ENCODE measurements at regions not wholly inside any gene's neighbourhood (a gene's known extent, or its start where the extent isn't known, plus 50 kb on each side); places are given as distances from the start of the nearest gene placed in this dataset.
"Not testable (repeated sequence)": the region's sequence is repeated elsewhere in the genome, so short reads cannot be mapped to it uniquely, and the experiment has no call there.

DNA sequence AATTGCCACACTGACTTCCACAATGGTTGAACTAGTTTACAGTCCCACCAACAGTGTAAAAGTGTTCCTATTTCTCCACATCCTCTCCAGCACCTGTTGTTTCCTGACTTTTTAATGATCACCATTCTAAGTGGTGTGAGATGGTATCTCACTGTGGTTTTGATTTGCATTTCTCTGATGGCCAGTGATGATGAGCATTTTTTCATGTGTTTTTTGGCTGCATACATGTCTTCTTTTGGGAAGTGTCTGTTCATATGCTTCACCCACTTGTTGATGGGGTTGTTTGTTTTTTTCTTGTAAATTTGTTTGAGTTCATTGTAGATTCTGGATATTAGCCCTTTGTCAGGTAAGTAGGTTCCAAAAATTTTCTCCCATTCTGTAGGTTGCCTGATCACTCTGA lies 148.5 kb upstream of the ACTBL2 start:
- H3K4me3 Mint-ChIP-seq; DNase-seq; intact Hi-C loops (cut with micrococcal nuclease); H3K36me3 Mint-ChIP-seq (ENCODE audit: low read depth); H3K4me1 Mint-ChIP-seq; H3K9me3 Mint-ChIP-seq; H3K27me3 Mint-ChIP-seq; H3K27ac Mint-ChIP-seq: not testable (repeated sequence)

GRCh38 chr5:57627661-57628060 lies 145.1 kb upstream of the ACTBL2 start:
- Mint-ChIP-seq H3K27ac (no peak overlapping the region), H3K27me3 (peaks cover 7% of the 10 kb centered on the region), H3K9me3 (no peaks in the 10 kb centered on the region), H3K4me1 (no peaks in the 10 kb centered on the region), H3K4me3 (no peak overlapping the region), H3K36me3 (ENCODE audit: low read depth) (no peaks in the 10 kb centered on the region)
- DNase-seq, result no peak
- intact Hi-C loops (cut with micrococcal nuclease), result no loop called here

- Mint-ChIP-seq H3K4me3 (no peak overlapping the region), H3K36me3 (ENCODE audit: low read depth) (no peaks in the 10 kb centered on the region), H3K4me1 (no peaks in the 10 kb centered on the region), H3K27me3 (peaks cover 7% of the 10 kb centered on the region), H3K9me3 (no peaks in the 10 kb centered on the region), H3K27ac (no peak overlapping the region)
- no peak for DNase-seq
- intact Hi-C loops (cut with micrococcal nuclease), result no loop called here
These were observed 144.1 kb upstream of the ACTBL2 start for GRCh38 chr5:57626703-57627102.

GRCh38 chr5:57621624-57622023 lies 139.0 kb upstream of the ACTBL2 start:
- DNase-seq, result no peak
- no peak overlapping the region for H3K27ac Mint-ChIP-seq
- no peaks in the 10 kb centered on the region for H3K9me3 Mint-ChIP-seq
- H3K27me3 Mint-ChIP-seq, result peaks cover 14% of the 10 kb centered on the region
- H3K4me1 Mint-ChIP-seq, result no peaks in the 10 kb centered on the region
- no peaks in the 10 kb centered on the region for H3K36me3 Mint-ChIP-seq (ENCODE audit: low read depth)
- no peak overlapping the region for H3K4me3 Mint-ChIP-seq
- intact Hi-C loops (cut with micrococcal nuclease), result no loop called here

DNA sequence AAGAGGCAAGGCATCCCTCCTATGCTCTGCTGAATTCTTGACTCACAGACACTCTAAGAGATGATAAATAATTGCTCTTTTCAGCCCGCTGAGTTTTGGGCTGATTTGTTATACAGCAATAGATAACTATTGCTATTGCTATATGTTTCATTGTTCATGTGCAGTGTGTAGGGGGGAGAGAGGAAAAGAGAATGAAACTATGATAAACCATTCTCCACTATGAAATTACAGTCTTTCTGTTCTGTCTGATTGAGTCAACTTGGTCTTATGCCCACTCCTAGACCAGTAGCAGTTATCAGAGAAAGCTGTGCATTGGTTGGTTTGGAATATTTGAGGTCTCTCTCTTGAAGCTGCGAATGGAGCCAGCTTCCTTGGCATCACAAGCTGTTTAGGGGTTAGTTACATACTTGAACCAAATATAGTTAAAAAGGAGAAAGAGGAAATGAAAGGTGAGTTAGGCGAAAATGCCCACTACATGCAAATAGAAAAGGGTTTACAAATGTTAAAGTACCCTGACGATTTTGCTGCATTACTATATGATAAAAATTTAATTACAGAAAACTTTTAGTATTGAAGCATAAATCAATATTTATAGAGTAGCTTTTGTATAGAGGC lies 136.3 kb upstream of the ACTBL2 start:
- Mint-ChIP-seq H3K9me3 (no peaks in the 10 kb centered on the region), H3K4me1 (no peaks in the 10 kb centered on the region), H3K36me3 (ENCODE audit: low read depth) (no peaks in the 10 kb centered on the region), H3K27me3 (peaks cover 16% of the 10 kb centered on the region), H3K27ac (no peak overlapping the region), H3K4me3 (no peak overlapping the region)
- intact Hi-C loops (cut with micrococcal nuclease), result no loop called here
- DNase-seq, result no peak

- intact Hi-C loops (cut with micrococcal nuclease), result no loop called here
- no peak overlapping the region for H3K27ac Mint-ChIP-seq
- no peaks in the 10 kb centered on the region for H3K36me3 Mint-ChIP-seq (ENCODE audit: low read depth)
- H3K4me1 Mint-ChIP-seq, result no peaks in the 10 kb centered on the region
- no peak overlapping the region for H3K4me3 Mint-ChIP-seq
- no peak for DNase-seq
- H3K27me3 Mint-ChIP-seq, result peaks cover 13% of the 10 kb centered on the region
- no peaks in the 10 kb centered on the region for H3K9me3 Mint-ChIP-seq
These were observed 131.1 kb upstream of the ACTBL2 start for GRCh38 chr5:57613741-57614140.

- no peaks in the 10 kb centered on the region for H3K36me3 Mint-ChIP-seq (ENCODE audit: low read depth)
- intact Hi-C loops (cut with micrococcal nuclease), result no loop called here
- no peak for DNase-seq
These were observed 128.6 kb upstream of the ACTBL2 start for GRCh38 chr5:57611177-57611576.

DNA sequence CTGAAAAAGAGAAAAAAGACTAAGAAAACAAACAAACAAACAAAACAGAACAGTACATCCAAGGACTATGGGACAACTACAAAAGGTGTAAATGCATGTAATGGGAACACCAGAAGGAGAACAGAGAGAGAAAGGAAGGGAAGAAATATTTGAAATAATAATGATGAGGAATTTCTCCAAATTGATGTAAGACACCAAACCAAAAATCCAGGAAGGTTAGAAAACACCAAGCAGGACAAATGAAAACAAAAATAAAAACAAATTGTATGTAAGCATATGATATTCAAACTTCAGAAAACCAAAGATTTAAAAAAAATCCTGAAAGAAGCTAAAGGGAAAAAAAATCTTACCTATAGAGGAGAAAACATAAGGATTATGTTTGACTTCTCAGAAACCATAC lies 125.9 kb upstream of the ACTBL2 start:
- intact Hi-C loops (cut with micrococcal nuclease), result no loop called here
- no peak for DNase-seq
- no peaks in the 10 kb centered on the region for H3K4me1 Mint-ChIP-seq
- H3K27me3 Mint-ChIP-seq, result peaks cover 11% of the 10 kb centered on the region
- H3K36me3 Mint-ChIP-seq (ENCODE audit: low read depth), result no peaks in the 10 kb centered on the region
- no peak overlapping the region for H3K27ac Mint-ChIP-seq
- H3K9me3 Mint-ChIP-seq, result no peaks in the 10 kb centered on the region
- no peak overlapping the region for H3K4me3 Mint-ChIP-seq

More at GRCh38 chr5:57611177-57611576, 128.6 kb upstream of the ACTBL2 start:
- Mint-ChIP-seq H3K27me3 (peaks cover 12% of the 10 kb centered on the region), H3K9me3 (no peaks in the 10 kb centered on the region), H3K4me1 (no peaks in the 10 kb centered on the region), H3K27ac (no peak overlapping the region), H3K4me3 (no peak overlapping the region)

- no peaks in the 10 kb centered on the region for H3K9me3 Mint-ChIP-seq
- no peak overlapping the region for H3K4me3 Mint-ChIP-seq
- no peaks in the 10 kb centered on the region for H3K36me3 Mint-ChIP-seq (ENCODE audit: low read depth)
- H3K27me3 Mint-ChIP-seq, result peaks cover 9% of the 10 kb centered on the region
- H3K27ac Mint-ChIP-seq, result no peak overlapping the region
- no peak for DNase-seq
- H3K4me1 Mint-ChIP-seq, result no peaks in the 10 kb centered on the region
- intact Hi-C loops (cut with micrococcal nuclease), result no loop called here
These were observed 119.4 kb upstream of the ACTBL2 start for GRCh38 chr5:57601996-57602395.

DNA sequence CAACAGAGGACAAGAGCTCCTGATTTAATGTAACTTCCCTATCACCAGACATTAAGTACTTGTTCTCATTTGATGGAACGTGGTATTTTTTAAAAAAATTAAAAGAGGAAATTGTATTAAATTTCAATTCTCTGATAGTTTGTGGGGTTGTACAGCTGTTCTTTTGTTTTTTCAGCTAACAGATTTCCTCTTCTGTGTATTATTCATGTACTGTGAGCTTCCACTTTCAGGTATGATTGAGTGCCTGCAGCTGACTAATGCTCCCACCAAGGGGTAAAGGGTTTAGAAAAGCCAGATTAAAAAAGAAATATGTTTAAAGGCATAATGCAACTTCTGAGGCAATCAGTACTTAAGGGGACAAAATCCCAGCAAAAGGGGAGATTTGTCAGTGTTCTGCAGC lies 117.7 kb upstream of the ACTBL2 start:
- no peaks in the 10 kb centered on the region for H3K9me3 Mint-ChIP-seq
- peaks cover 3% of the 10 kb centered on the region for H3K27me3 Mint-ChIP-seq
- H3K36me3 Mint-ChIP-seq (ENCODE audit: low read depth), result no peaks in the 10 kb centered on the region
- H3K4me3 Mint-ChIP-seq, result no peak overlapping the region
- no peak overlapping the region for H3K27ac Mint-ChIP-seq
- DNase-seq, result no peak
- intact Hi-C loops (cut with micrococcal nuclease), result no loop called here
- no peaks in the 10 kb centered on the region for H3K4me1 Mint-ChIP-seq

DNA sequence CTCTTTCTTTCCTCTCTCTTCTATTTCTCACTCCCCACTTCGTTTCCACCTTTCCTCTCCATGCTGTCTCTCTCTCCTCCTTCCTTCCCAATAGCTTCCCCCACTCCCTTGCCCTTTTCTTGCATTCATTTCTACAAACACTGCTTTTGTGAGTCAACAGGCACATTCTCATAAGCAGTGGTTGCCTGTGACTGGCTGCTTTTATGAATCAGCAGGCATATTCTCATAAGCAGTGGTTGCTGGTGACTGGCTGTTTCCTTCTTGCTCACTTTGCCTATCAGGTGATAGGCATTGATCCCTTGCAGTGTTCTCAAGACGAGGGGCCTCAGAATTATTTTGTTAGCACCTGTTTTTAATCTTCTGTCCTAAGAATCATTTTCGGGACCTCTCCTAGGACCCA lies 116.1 kb upstream of the ACTBL2 start:
- H3K9me3 Mint-ChIP-seq, result no peaks in the 10 kb centered on the region

DNA sequence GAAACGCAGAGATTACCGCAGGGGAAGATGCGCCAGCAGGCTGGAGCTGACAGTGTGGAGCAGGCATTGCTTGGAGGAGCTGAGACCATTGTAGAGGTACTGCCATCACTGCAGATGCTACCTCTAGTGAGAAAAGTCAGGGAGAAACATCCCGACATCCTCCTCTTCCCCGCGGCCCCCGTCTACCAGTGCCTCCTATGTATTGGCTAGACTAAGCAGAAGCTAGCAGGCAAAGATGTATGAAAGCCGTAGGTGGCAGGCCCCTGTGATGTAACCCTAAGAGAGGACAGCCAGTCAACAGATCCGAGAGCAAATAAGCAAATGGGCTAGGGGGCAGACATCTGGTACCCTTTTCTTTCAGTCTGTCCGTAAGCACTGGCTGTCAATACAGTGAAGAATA lies 115.5 kb upstream of the ACTBL2 start:
- no peak for DNase-seq
- Mint-ChIP-seq H3K36me3 (ENCODE audit: low read depth) (no peaks in the 10 kb centered on the region), H3K27ac (no peak overlapping the region), H3K27me3 (peaks cover 3% of the 10 kb centered on the region), H3K4me3 (no peak overlapping the region), H3K4me1 (no peaks in the 10 kb centered on the region), H3K9me3 (no peaks in the 10 kb centered on the region)
- intact Hi-C loops (cut with micrococcal nuclease), result loop anchor here (10.0 kb wide), 1 partner anchor 63 kb away; no protein-coding TSS in a partner anchor

More for the DNA sequence above, 116.1 kb upstream of the ACTBL2 start:
- DNase-seq, result no peak
- Mint-ChIP-seq H3K4me1 (no peaks in the 10 kb centered on the region), H3K4me3 (no peak overlapping the region), H3K36me3 (ENCODE audit: low read depth) (no peaks in the 10 kb centered on the region), H3K27ac (no peak overlapping the region), H3K27me3 (peaks cover 3% of the 10 kb centered on the region)
- intact Hi-C loops (cut with micrococcal nuclease), result loop anchor here (10.0 kb wide), 1 partner anchor 64 kb away; no protein-coding TSS in a partner anchor

DNA sequence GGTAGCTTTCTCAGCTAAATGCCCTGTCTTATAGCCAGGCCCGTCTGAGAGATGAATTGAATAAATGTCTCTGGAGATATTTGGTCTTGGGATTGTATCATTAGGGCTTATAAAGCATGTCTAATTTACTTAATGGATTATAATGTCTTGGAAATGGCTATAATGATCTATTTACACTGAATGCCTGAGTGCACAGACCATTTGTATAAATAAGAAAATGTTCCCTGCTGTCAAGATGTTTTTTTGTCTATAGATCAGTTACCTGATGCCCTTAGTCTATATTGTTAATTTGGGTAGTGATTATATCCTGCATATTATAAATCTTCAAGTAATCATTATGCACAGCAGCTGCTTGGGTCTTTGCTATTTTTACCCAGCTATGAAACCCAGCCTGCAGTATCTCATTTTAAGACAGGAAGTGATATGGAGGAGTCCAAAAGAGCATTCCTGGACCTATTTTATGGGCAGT lies 112.9 kb upstream of the ACTBL2 start:
- no peak overlapping the region for H3K4me3 Mint-ChIP-seq
- intact Hi-C loops (cut with micrococcal nuclease), result loop anchor here (10.0 kb wide), 1 partner anchor 61 kb away; no protein-coding TSS in a partner anchor
- H3K9me3 Mint-ChIP-seq, result no peaks in the 10 kb centered on the region
- no peak overlapping the region for H3K27ac Mint-ChIP-seq
- H3K27me3 Mint-ChIP-seq, result no peaks in the 10 kb centered on the region
- DNase-seq, result no peak
- H3K4me1 Mint-ChIP-seq, result no peaks in the 10 kb centered on the region
- no peaks in the 10 kb centered on the region for H3K36me3 Mint-ChIP-seq (ENCODE audit: low read depth)

DNA sequence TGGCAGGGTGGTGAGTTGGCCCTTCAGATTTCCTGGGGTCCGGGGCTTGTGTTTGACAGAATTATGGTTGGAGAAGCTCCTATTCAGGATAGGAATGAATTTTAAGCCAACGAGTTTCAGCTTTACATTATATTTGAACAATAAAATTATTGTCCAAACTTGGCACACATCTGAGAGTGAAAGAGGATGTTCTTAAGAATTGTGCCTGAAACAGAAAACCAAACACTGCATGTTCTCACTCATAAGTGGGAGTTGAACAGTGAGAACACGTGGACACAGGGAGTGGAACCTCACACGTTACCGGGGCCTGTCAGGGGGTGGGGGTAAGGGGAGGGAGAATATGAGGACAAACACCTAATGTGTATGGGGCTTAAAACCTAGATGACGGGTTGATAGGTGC lies 111.8 kb upstream of the ACTBL2 start:
- Mint-ChIP-seq H3K27ac (no peak overlapping the region), H3K4me3 (no peak overlapping the region), H3K36me3 (ENCODE audit: low read depth) (no peaks in the 10 kb centered on the region), H3K9me3 (no peaks in the 10 kb centered on the region), H3K27me3 (no peaks in the 10 kb centered on the region), H3K4me1 (no peaks in the 10 kb centered on the region)
- no peak for DNase-seq
- intact Hi-C loops (cut with micrococcal nuclease), result loop anchor here (10.0 kb wide), 1 partner anchor 60 kb away; no protein-coding TSS in a partner anchor

GRCh38 chr5:57592236-57592635 lies 109.6 kb upstream of the ACTBL2 start:
- no peak overlapping the region for H3K27ac Mint-ChIP-seq
- no peaks in the 10 kb centered on the region for H3K4me1 Mint-ChIP-seq
- DNase-seq, result no peak
- H3K36me3 Mint-ChIP-seq (ENCODE audit: low read depth), result no peaks in the 10 kb centered on the region
- no peak overlapping the region for H3K4me3 Mint-ChIP-seq
- intact Hi-C loops (cut with micrococcal nuclease), result loop anchor here (10.0 kb wide), 1 partner anchor 57 kb away; no protein-coding TSS in a partner anchor
- H3K9me3 Mint-ChIP-seq, result no peaks in the 10 kb centered on the region
- H3K27me3 Mint-ChIP-seq, result no peaks in the 10 kb centered on the region

All from activated CD4-positive, alpha-beta T cell treated with anti-CD3 and anti-CD28 coated beads, Interleukin-2, amount 10 ng/mL, durations not matched to agents 24 days and 14 days (primary cell).